DMS153 treated with DMSO at 0.1 percent for 48 hours (cell line): ENCODE measurements at regions not wholly inside any gene's neighbourhood (a gene's known extent, or its start where the extent isn't known, plus 50 kb on each side); places are given as distances from the start of the nearest gene placed in this dataset.
"Not testable (repeated sequence)": the region's sequence is repeated elsewhere in the genome, so short reads cannot be mapped to it uniquely, and the experiment has no call there.

Experiments
- DNase-seq: peaks from one replicate; lab custom pipeline; 2025; ENCODE audit not compliant: unreplicated experiment; lab: John Stamatoyannopoulos, UW

GRCh38 chr4:16450724-16451123, 224.5 kb upstream of the TAPT1 start:
- no peak for DNase-seq

- no peak for DNase-seq
These were observed 223.8 kb upstream of the TAPT1 start for GRCh38 chr4:16450031-16450430.

- DNase-seq = no peak
These were observed 223.1 kb upstream of the TAPT1 start for GRCh38 chr4:16449406-16449805.

GRCh38 chr4:16448241-16448840, 222.1 kb upstream of the TAPT1 start:
- no peak for DNase-seq

- DNase-seq = no peak
These were observed 217.3 kb upstream of the TAPT1 start for GRCh38 chr4:16443504-16444088.

- no peak for DNase-seq
These were observed 216.0 kb upstream of the TAPT1 start for GRCh38 chr4:16442296-16442695.

- no peak for DNase-seq
These were observed 213.5 kb upstream of the TAPT1 start for GRCh38 chr4:16439768-16440167.

- DNase-seq = no peak
These were observed 212.7 kb upstream of the TAPT1 start for GRCh38 chr4:16438986-16439385.

- DNase-seq = no peak
These were observed 211.6 kb upstream of the TAPT1 start for GRCh38 chr4:16437836-16438235.

- no peak for DNase-seq
These were observed 205.6 kb upstream of the TAPT1 start for GRCh38 chr4:16431866-16432265.

GRCh38 chr4:16418814-16419213, 192.5 kb upstream of the TAPT1 start:
- DNase-seq = no peak

- no peak for DNase-seq
These were observed 190.9 kb upstream of the TAPT1 start for GRCh38 chr4:16417198-16417597.

- no peak for DNase-seq
These were observed 190.3 kb upstream of the TAPT1 start for GRCh38 chr4:16416601-16417000.

- no peak for DNase-seq
These were observed 189.5 kb upstream of the TAPT1 start for GRCh38 chr4:16415751-16416150.

- no peak for DNase-seq
These were observed 187.7 kb upstream of the TAPT1 start for GRCh38 chr4:16413814-16414555.

- DNase-seq = no peak
These were observed 185.3 kb upstream of the TAPT1 start for GRCh38 chr4:16411501-16412085.

GRCh38 chr4:16393216-16393615, 166.9 kb upstream of the TAPT1 start:
- not testable (repeated sequence) for DNase-seq

GRCh38 chr4:16391196-16391595, 164.9 kb upstream of the TAPT1 start:
- no peak for DNase-seq

GRCh38 chr4:16387448-16387847, 161.2 kb upstream of the TAPT1 start:
- no peak for DNase-seq

GRCh38 chr4:16386711-16387320, 160.5 kb upstream of the TAPT1 start:
- DNase-seq = no peak

GRCh38 chr4:16384576-16384975, 158.3 kb upstream of the TAPT1 start:
- no peak for DNase-seq

GRCh38 chr4:16382571-16382970, 156.3 kb upstream of the TAPT1 start:
- DNase-seq = no peak
